HepG2 (cell line): ENCODE measurements at regions not wholly inside any gene's neighbourhood (a gene's known extent, or its start where the extent isn't known, plus 50 kb on each side); places are given as distances from the start of the nearest gene placed in this dataset.
A peak's percentile ranks its signal among the peaks of the same experiment; 100 is the strongest.

Source experiments
- ATF7 ChIP-seq, 2 experiments: fragments of 450-650 bp in 1 of 2; sonication (generic) in 1 of 2; formaldehyde crosslinking in 1 of 2; IDR thresholded peaks; 2 replicates each; pipeline versions ENCODE4 v1.4.0 to v1.6.1; 2016 to 2020; ENCODE audit warnings: antibody characterized with exemption in 1 of 2, mild to moderate bottlenecking in 1 of 2, missing genetic modification reagents in 1 of 2
- CREB1 ChIP-seq, 2 experiments: fragments of 450-650 bp in 1 of 2; IDR thresholded peaks; 2 replicates each; pipeline ENCODE4 v1.6.1; 2016 to 2017; ENCODE audit warnings: control low read depth in 1 of 2, mild to moderate bottlenecking in 1 of 2, missing compliant biosample characterization in 1 of 2, missing genetic modification characterization in 1 of 2
- ETV6 ChIP-seq: sonication (generic); formaldehyde crosslinking; conservative IDR thresholded peaks from 2 replicates; pipeline ENCODE4 v1.4.0; 2020; ENCODE audit warnings: missing genetic modification reagents
- FOXA3 ChIP-seq: IDR thresholded peaks from 2 replicates; pipeline ENCODE4 v1.6.1; 2016; ENCODE audit warnings: missing genetic modification reagents, missing compliant biosample characterization
- HCFC1 ChIP-seq: fragments of 150-350 bp; IDR thresholded peaks from 2 replicates; pipeline ENCODE4 v1.6.1; 2014; ENCODE audit warnings: low read depth, low read length
- KMT2A ChIP-seq: sonication (generic); formaldehyde crosslinking; IDR thresholded peaks from 2 replicates; pipeline ENCODE4 v1.4.0; 2020; ENCODE audit warnings: missing genetic modification reagents
- MAFK ChIP-seq, 2 experiments: IDR thresholded peaks in 1 of 2; conservative IDR thresholded peaks in 1 of 2; 2 replicates each; pipeline ENCODE4 v1.6.1; 2011; ENCODE audit warnings: improper control_type of control experiment in 2 of 2, low read length in 2 of 2
- NFRKB ChIP-seq: fragments of 450-650 bp; IDR thresholded peaks from 2 replicates; pipeline ENCODE4 v1.6.1; 2017
- NONO ChIP-seq, 2 experiments: fragments of 450-650 bp in 1 of 2; sonication (generic) in 1 of 2; formaldehyde crosslinking in 1 of 2; IDR thresholded peaks in 1 of 2; conservative IDR thresholded peaks in 1 of 2; 2 replicates each; pipeline versions ENCODE4 v1.6.1 to v1.8.0; 2017 to 2022; ENCODE audit warnings: mild to moderate bottlenecking in 1 of 2, missing genetic modification reagents in 1 of 2, moderate library complexity in 1 of 2
- SALL1 ChIP-seq: sonication (generic); formaldehyde crosslinking; IDR thresholded peaks from 2 replicates; pipeline ENCODE4 v1.8.0; 2022; ENCODE audit warnings: mild to moderate bottlenecking, missing genetic modification reagents
- SP140L ChIP-seq: sonication (generic); formaldehyde crosslinking; IDR thresholded peaks from 2 replicates; pipeline ENCODE4 v1.4.0; 2020; ENCODE audit warnings: missing genetic modification reagents, borderline replicate concordance
- TEAD2 ChIP-seq: sonication (generic); formaldehyde crosslinking; IDR thresholded peaks from 2 replicates; pipeline ENCODE4 v1.9.0; 2021; ENCODE audit warnings: missing genetic modification reagents
- TSC22D2 ChIP-seq: sonication (generic); formaldehyde crosslinking; IDR thresholded peaks from 2 replicates; pipeline ENCODE4 v1.5.1; 2020; ENCODE audit warnings: missing genetic modification reagents, mild to moderate bottlenecking, borderline replicate concordance
- ZNF205 ChIP-seq: IDR thresholded peaks from 2 replicates; pipeline ENCODE4 v1.6.1; 2018; ENCODE audit warnings: missing biosample characterization, missing genetic modification reagents
- ZNF260 ChIP-seq: sonication (generic); formaldehyde crosslinking; IDR thresholded peaks from 2 replicates; pipeline ENCODE4 v1.4.0; 2020; ENCODE audit warnings: missing genetic modification reagents, low read depth, mild to moderate bottlenecking, borderline replicate concordance
- ZNF296 ChIP-seq: sonication (generic); formaldehyde crosslinking; conservative IDR thresholded peaks from 2 replicates; pipeline ENCODE4 v1.5.0; 2020; ENCODE audit warnings: mild to moderate bottlenecking, missing genetic modification reagents
- ZNF337 ChIP-seq: sonication (generic); formaldehyde crosslinking; IDR thresholded peaks from 2 replicates; pipeline ENCODE4 v1.5.1; 2020; ENCODE audit warnings: missing genetic modification reagents, low read depth, mild to moderate bottlenecking, borderline replicate concordance
- ZNF430 ChIP-seq: sonication (generic); formaldehyde crosslinking; IDR thresholded peaks from 2 replicates; pipeline ENCODE4 v1.9.0; 2021; ENCODE audit warnings: mild to moderate bottlenecking, missing genetic modification reagents
- ZNF558 ChIP-seq: sonication (generic); formaldehyde crosslinking; IDR thresholded peaks from 2 replicates; pipeline ENCODE4 v1.9.0; 2022; ENCODE audit warnings: mild to moderate bottlenecking, missing genetic modification reagents, borderline replicate concordance
- ZSCAN12 ChIP-seq: sonication (generic); formaldehyde crosslinking; IDR thresholded peaks from 2 replicates; pipeline ENCODE4 v1.9.0; 2021; ENCODE audit warnings: mild to moderate bottlenecking, missing genetic modification reagents
- TF ChIP-seq, protein P1 (sequence below): IDR thresholded peaks from 2 replicates; pipeline ENCODE4 v1.6.1; 2012; ENCODE audit warnings: inconsistent platforms
- TF ChIP-seq, protein P2 (sequence below): IDR thresholded peaks from 2 replicates; pipeline ENCODE4 v1.6.1; 2018; ENCODE audit warnings: missing genetic modification reagents, mild to moderate bottlenecking, missing compliant biosample characterization
- TF ChIP-seq, protein P3 (sequence below): sonication (generic); formaldehyde crosslinking; IDR thresholded peaks from 2 replicates; pipeline ENCODE4 v1.4.0; 2020; ENCODE audit warnings: missing genetic modification reagents, borderline replicate concordance
- TF ChIP-seq, protein P4 (sequence below): sonication (generic); formaldehyde crosslinking; IDR thresholded peaks from 2 replicates; pipeline ENCODE4 v1.8.1; 2023; ENCODE audit warnings: missing genetic modification reagents, inconsistent platforms, borderline replicate concordance
- TF ChIP-seq, protein P5 (sequence below): sonication (generic); formaldehyde crosslinking; IDR thresholded peaks from 2 replicates; pipeline ENCODE4 v1.5.0; 2020; ENCODE audit warnings: missing genetic modification reagents

DNA sequence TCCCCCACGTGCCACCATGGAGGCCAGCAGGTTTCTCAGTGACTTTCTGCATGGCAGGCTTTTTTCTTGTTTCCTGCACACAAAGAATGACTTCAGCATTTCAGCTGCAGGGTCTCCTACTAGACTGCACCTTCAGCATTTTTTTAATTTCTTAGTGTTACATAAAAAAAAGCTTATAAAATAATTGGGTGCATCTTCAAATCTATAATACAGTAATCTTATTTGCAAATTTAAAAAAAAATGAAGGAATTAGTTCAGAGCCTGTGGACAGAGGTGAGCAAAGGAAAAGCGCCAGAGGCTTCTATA, 57.6 kb downstream of the FAM50B start (continued):
- no peak for TF ChIP-seq SALL1 (CRISPR knock-in tag)
- no peak for TF ChIP-seq ZNF296
- TF ChIP-seq, protein P1, sequence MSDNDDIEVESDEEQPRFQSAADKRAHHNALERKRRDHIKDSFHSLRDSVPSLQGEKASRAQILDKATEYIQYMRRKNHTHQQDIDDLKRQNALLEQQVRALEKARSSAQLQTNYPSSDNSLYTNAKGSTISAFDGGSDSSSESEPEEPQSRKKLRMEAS, result no peak
- TF ChIP-seq ZNF430, result no peak
- TF ChIP-seq MAFK (conservative IDR thresholded peaks at IDR 0.05 in 1 of 2, IDR thresholded peaks at IDR 0.05 in 1 of 2; ENCODE audit: low read length in 2 of 2), result peak; percentile 79 to 84
- no peak for TF ChIP-seq KMT2A
- no peak for TF ChIP-seq TEAD2 (CRISPR knock-in tag)
- 0 out of 2 replicates have a peak, but pooled peaks have one; percentile 13 for TF ChIP-seq ZSCAN12
- TF ChIP-seq FOXA3 (CRISPR knock-in tag), result no peak
- 0 out of 2 replicates have a peak, but pooled peaks have one; percentile 9 for TF ChIP-seq ETV6 (CRISPR knock-in tag)
- no peak for TF ChIP-seq NONO (IDR thresholded peaks at IDR 0.05)
- no peak for TF ChIP-seq NONO (CRISPR knock-in tag; conservative IDR thresholded peaks at IDR 0.05)
- no peak for TF ChIP-seq ZNF337
- TF ChIP-seq HCFC1, result no peak
- TF ChIP-seq ATF7 (IDR thresholded peaks at IDR 0.05), result no peak
- 0 out of 2 replicates have a peak, but pooled peaks have one; percentile 14 for TF ChIP-seq ATF7 (CRISPR knock-in tag; IDR thresholded peaks at IDR 0.05)
- TF ChIP-seq, protein P2, sequence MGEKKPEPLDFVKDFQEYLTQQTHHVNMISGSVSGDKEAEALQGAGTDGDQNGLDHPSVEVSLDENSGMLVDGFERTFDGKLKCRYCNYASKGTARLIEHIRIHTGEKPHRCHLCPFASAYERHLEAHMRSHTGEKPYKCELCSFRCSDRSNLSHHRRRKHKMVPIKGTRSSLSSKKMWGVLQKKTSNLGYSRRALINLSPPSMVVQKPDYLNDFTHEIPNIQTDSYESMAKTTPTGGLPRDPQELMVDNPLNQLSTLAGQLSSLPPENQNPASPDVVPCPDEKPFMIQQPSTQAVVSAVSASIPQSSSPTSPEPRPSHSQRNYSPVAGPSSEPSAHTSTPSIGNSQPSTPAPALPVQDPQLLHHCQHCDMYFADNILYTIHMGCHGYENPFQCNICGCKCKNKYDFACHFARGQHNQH (CRISPR knock-in tag), result no peak
- TF ChIP-seq NFRKB, result no peak
- TF ChIP-seq TSC22D2, result no peak
- no peak for TF ChIP-seq ZNF260 (CRISPR knock-in tag)
- TF ChIP-seq CREB1 (IDR thresholded peaks at IDR 0.05), result no peak
- TF ChIP-seq CREB1 (CRISPR knock-in tag; IDR thresholded peaks at IDR 0.05), result no peak; the same call in 1 of the 2 replicates
- TF ChIP-seq, protein P3, sequence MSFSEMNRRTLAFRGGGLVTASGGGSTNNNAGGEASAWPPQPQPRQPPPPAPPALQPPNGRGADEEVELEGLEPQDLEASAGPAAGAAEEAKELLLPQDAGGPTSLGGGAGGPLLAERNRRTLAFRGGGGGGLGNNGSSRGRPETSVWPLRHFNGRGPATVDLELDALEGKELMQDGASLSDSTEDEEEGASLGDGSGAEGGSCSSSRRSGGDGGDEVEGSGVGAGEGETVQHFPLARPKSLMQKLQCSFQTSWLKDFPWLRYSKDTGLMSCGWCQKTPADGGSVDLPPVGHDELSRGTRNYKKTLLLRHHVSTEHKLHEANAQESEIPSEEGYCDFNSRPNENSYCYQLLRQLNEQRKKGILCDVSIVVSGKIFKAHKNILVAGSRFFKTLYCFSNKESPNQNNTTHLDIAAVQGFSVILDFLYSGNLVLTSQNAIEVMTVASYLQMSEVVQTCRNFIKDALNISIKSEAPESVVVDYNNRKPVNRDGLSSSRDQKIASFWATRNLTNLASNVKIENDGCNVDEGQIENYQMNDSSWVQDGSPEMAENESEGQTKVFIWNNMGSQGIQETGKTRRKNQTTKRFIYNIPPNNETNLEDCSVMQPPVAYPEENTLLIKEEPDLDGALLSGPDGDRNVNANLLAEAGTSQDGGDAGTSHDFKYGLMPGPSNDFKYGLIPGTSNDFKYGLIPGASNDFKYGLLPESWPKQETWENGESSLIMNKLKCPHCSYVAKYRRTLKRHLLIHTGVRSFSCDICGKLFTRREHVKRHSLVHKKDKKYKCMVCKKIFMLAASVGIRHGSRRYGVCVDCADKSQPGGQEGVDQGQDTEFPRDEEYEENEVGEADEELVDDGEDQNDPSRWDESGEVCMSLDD, result no peak; the same call in 1 of the 2 replicates
- TF ChIP-seq, protein P4, sequence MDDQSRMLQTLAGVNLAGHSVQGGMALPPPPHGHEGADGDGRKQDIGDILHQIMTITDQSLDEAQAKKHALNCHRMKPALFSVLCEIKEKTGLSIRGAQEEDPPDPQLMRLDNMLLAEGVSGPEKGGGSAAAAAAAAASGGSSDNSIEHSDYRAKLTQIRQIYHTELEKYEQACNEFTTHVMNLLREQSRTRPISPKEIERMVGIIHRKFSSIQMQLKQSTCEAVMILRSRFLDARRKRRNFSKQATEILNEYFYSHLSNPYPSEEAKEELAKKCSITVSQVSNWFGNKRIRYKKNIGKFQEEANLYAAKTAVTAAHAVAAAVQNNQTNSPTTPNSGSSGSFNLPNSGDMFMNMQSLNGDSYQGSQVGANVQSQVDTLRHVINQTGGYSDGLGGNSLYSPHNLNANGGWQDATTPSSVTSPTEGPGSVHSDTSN (CRISPR knock-in tag), result 0 out of 2 replicates have a peak, but pooled peaks have one; percentile 63
- no peak for TF ChIP-seq ZNF558 (CRISPR knock-in tag)
- no peak for TF ChIP-seq ZNF205
- TF ChIP-seq, protein P5, sequence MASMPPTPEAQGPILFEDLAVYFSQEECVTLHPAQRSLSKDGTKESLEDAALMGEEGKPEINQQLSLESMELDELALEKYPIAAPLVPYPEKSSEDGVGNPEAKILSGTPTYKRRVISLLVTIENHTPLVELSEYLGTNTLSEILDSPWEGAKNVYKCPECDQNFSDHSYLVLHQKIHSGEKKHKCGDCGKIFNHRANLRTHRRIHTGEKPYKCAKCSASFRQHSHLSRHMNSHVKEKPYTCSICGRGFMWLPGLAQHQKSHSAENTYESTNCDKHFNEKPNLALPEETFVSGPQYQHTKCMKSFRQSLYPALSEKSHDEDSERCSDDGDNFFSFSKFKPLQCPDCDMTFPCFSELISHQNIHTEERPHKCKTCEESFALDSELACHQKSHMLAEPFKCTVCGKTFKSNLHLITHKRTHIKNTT (CRISPR knock-in tag), result no peak
- TF ChIP-seq SP140L (CRISPR knock-in tag), result no peak
